ENCODE measurements at regions not wholly inside any gene's neighbourhood (a gene's known extent, or its start where the extent isn't known, plus 50 kb on each side); places are given as distances from the start of the nearest gene placed in this dataset.

DNA sequence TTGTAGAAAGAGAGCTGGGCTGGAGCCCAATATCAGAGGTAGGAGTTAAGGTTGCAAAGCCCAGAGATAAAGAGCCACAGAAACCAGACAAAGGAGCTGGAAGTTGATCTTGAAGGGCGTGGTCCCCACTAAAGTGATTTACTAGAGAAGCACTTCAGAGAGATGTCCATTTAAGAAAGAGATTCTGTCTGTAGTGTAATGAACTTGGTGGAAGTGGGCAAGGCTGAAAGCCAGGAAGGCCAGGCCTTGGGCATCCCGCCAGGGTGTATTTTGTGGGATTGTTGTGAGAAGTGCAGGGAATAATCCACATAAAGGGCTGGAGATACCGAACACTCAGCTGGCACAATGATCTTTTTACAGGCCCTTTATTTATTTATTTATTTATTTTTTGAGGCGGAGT is 1398.8 kb downstream of the TBC1D22A start:
- WGBS (ENCODE audit: low lambda C conversion rate): 33% methylated on average over 4 of the region's 4 CpGs
- no peak overlapping the region for H2AFZ ChIP-seq (ENCODE audit: low read length)
- no peak overlapping the region for H3K27ac ChIP-seq (ENCODE audit: extremely low read length, insufficient read depth, low read length)
- no peaks in the 10 kb centered on the region for H3K4me1 ChIP-seq (ENCODE audit: insufficient read depth, low read length)
- FAIRE-seq: no peak
- H4K20me1 ChIP-seq (ENCODE audit: insufficient read depth, low read length): no peaks in the 10 kb centered on the region
- no peak for DNase-seq (ENCODE audit: low spot score)
- peaks cover 1 to 4% of the 10 kb centered on the region in 2 experiments; a peak in 3 of 5 replicates for H3K27me3 ChIP-seq (ENCODE audit: control insufficient read depth in 1 of 2, insufficient read depth in 2 of 2, low read length in 2 of 2)
- TF ChIP-seq TBP (CRISPR knock-in tag; IDR thresholded peaks at IDR 0.05) (no peak), CEBPG (CRISPR knock-in tag; IDR thresholded peaks at IDR 0.05) (no peak), HNRNPK (IDR thresholded peaks at IDR 0.05; ENCODE audit: low read depth, low read length, poor library complexity, severe bottlenecking) (no peak), ZBTB3 (CRISPR knock-in tag; IDR thresholded peaks at IDR 0.05; ENCODE audit: borderline replicate concordance, low read depth) (no peak), ZNF33A (CRISPR knock-in tag; IDR thresholded peaks at IDR 0.05; ENCODE audit: borderline replicate concordance) (no peak), ZNF343 (CRISPR knock-in tag; IDR thresholded peaks at IDR 0.05) (no peak), EED (CRISPR knock-in tag; IDR thresholded peaks at IDR 0.05) (no peak)
- TF ChIP-seq, protein P1, sequence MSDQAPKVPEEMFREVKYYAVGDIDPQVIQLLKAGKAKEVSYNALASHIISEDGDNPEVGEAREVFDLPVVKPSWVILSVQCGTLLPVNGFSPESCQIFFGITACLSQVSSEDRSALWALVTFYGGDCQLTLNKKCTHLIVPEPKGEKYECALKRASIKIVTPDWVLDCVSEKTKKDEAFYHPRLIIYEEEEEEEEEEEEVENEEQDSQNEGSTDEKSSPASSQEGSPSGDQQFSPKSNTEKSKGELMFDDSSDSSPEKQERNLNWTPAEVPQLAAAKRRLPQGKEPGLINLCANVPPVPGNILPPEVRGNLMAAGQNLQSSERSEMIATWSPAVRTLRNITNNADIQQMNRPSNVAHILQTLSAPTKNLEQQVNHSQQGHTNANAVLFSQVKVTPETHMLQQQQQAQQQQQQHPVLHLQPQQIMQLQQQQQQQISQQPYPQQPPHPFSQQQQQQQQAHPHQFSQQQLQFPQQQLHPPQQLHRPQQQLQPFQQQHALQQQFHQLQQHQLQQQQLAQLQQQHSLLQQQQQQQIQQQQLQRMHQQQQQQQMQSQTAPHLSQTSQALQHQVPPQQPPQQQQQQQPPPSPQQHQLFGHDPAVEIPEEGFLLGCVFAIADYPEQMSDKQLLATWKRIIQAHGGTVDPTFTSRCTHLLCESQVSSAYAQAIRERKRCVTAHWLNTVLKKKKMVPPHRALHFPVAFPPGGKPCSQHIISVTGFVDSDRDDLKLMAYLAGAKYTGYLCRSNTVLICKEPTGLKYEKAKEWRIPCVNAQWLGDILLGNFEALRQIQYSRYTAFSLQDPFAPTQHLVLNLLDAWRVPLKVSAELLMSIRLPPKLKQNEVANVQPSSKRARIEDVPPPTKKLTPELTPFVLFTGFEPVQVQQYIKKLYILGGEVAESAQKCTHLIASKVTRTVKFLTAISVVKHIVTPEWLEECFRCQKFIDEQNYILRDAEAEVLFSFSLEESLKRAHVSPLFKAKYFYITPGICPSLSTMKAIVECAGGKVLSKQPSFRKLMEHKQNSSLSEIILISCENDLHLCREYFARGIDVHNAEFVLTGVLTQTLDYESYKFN (CRISPR knock-in tag; conservative IDR thresholded peaks at IDR 0.05): no peak
- ChIA-PET CTCF (ENCODE audit: low intra/inter-chr PET ratio, low total read pairs) (no interaction called here), POLR2A (no interaction called here)
- no TSS peak for BruUV-seq (replicated peaks)
- H3K36me3 ChIP-seq (replicated peaks in 1 of 2; ENCODE audit: control insufficient read depth in 1 of 2, insufficient read depth in 2 of 2, low read length in 2 of 2): no peaks in the 10 kb centered on the region
- no peaks in the 10 kb centered on the region for H3K79me2 ChIP-seq (ENCODE audit: insufficient read depth, low read length)
- H3K4me2 ChIP-seq (ENCODE audit: low read depth, low read length): no peak overlapping the region
- H3K4me3 ChIP-seq (replicated peaks in 1 of 3; ENCODE audit: insufficient read depth in 1 of 3, low read depth in 2 of 3, low read length in 3 of 3): no peak overlapping the region
- H3K9me3 ChIP-seq (ENCODE audit: low read length): no peaks in the 10 kb centered on the region
- intact Hi-C loops (cut with micrococcal nuclease; ENCODE audit: unreplicated experiment): loop anchor here (5.0 kb wide), 1 partner anchor 1066 kb away; no protein-coding TSS in a partner anchor
- no peak for ATAC-seq
- no peak overlapping the region for H3K9ac ChIP-seq (ENCODE audit: insufficient read depth, low read depth, low read length)
- in situ Hi-C loops (cut with HindIII; ENCODE audit: extremely low pct_ligation_motif_present, low pct_unique_long_range_greater_than_20kb): no loop called here

Measured in HepG2 (cell line).